HG02623 (cell line): ENCODE measurements at regions not wholly inside any gene's neighbourhood (a gene's known extent, or its start where the extent isn't known, plus 50 kb on each side); places are given as distances from the start of the nearest gene placed in this dataset.
A peak's percentile ranks its signal among the peaks of the same experiment; 100 is the strongest.

ENCODE experiments used
- ATAC-seq: cut with Tn5 transposase; IDR thresholded peaks from one replicate; pipeline ENCODE4 v1.9.1; 2021; ENCODE audit warnings: moderate library complexity; ENCODE audit not compliant: unreplicated experiment

- no peak for ATAC-seq
Observed at GRCh38 chr4:36492590-36492989, 211.2 kb downstream of the DTHD1 start.

GRCh38 chr4:36493251-36493650 lies 211.8 kb downstream of the DTHD1 start:
- ATAC-seq, result no peak

- no peak for ATAC-seq
Observed at GRCh38 chr4:36494016-36494415, 212.6 kb downstream of the DTHD1 start.

GRCh38 chr4:36494747-36495146 lies 213.3 kb downstream of the DTHD1 start:
- no peak for ATAC-seq

DNA sequence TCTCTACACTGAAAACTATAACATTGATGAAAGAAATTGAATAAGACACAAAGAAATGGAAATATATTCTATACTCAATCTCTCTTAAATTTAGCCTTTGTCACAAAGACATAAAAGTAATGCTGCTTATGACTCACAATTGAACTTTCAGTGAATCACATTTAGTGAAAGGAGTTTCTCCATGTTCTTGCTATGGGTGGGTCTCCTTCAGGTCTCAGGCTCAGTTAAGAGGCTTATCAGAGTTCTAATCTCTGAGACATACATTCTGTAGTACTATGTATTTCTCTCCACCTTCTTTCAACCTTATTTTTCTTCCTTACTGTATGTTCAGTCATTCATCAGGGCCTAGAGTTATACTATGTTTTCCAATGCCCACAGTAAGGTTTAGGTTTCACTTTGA lies 220.9 kb downstream of the DTHD1 start:
- ATAC-seq, result no peak

DNA sequence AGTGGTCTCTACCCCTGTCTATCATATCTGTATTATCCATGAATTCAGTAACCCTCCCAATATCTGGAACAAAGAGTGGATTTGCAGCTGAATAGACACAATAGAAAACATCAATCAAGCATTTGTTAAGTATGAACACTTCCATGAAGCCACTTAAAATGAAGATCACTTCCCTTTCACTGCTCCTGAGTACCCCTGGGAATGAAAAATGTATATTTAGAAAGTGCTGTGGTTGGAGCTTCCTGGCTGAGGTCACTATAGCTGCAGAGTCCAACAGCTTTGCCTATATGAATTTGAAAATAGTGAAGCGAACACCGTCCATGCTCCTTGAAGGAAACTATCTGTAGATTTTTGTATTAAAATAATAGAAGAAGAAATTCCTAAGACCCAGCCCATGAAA lies 227.0 kb downstream of the DTHD1 start:
- no peak for ATAC-seq

DNA sequence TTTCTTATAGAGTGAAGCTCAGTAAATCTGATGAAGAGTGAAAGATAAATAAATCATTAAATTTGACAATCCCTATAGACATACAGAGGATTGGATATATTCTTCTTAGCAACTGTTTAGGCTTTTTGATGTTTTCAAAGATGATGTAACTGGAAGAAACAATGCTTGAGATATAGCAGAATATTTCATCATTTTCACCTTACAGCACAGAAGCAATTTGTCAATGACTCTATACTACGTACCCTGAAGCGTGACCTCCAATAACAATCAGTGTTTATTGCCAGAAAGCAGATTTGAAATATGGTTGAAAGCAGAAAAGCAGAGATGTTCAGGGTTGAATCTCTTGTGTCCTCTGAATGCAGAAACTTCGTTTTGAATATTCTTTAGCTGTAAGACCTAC lies 228.4 kb downstream of the DTHD1 start:
- no peak for ATAC-seq

DNA sequence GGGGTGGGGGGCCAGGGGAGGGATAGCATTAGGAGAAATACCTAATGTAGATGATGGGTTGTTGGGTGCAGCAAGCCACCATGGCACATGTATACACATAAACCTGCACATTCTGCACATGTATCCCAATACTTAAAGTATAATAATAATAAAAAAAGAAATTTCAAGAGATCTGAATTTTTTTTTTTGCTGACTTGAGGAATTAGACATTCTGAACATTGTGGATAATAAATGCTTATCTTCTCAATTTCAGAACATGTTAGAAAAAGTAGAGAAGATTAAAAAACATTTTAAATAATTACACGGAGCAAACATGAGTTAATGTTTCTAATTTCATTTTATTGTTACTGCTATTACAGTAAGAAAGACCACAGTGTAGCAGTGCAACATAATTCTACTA lies 230.4 kb downstream of the DTHD1 start:
- no peak for ATAC-seq

DNA sequence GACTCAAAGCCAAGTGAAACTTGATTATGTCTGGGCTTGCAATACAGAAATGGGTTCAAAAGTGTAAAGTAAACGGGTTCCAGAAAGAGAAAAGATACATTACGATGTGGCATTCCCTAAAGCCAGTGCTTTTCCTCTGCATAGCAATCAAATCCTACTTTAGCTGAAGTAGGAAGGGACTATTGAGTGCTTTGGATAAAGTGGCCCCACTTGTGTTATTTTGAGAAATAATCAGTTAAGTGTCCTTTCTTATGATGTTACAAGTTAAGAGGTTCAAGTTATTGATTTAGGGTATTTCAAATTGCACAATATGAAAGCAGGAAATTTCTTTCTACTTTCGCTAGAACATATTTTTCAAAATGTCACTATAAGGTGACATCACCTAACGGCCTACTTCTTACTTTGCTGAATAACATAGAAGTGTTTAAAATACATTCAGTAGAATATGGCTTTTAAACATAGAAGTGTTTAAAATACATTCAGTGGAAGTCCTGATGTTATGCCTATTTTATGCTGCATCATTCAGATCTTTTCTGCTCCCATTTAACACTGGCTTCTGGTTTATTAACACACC lies 235.2 kb downstream of the DTHD1 start:
- ATAC-seq, result no peak

DNA sequence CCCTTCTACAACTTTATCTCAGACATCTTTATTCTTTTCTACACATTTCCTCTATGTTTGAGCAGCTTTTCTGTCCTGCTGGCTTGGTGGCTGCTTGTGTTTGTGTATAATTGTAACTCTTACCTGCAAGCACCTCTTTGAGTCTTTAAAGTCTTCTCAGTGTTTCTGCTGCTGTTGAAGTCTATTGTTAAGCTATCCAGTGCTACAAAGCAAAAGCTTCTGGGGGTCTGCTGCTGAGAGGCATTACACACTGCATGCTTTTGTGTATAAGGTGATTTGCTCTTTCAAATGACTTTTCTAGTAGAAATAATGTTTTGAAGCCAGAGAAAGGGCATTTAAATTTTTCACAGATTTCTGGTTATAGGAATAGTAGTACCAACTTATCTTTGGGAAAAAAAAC lies 241.8 kb downstream of the DTHD1 start:
- no peak for ATAC-seq

DNA sequence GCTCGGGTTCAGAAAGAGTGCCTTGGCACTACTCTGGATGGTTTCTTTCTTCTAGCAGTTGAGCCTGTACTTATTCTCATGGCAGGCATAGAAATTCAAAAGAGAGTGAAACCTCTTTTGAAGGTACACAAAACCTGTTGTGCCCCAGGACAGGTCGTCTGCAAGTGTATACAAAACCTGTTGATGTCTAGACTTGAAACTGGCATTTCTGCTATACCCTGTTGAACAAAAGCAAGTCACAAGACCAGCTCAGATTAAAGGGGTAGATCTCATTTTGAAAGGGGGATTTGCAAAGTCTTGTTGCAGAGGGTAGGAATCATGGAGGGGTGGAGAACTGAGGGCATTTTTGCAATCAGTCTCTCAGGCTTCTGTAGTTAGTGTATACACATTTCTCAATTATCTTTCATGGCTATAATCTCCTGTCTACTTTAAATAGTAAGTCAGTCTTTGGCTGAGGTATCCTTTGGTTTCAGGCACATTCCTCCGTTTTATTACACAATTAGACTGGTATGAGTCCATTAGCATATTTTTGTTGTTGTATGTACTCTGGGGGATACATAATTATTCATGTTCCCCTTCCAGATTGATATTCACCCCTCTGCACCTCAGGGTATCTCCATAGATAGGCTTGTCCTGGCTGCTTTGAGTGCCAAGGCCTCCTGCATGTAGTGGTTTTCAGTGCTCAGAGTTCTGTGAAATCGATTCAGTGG lies 251.4 kb downstream of the DTHD1 start:
- ATAC-seq, result no peak

DNA sequence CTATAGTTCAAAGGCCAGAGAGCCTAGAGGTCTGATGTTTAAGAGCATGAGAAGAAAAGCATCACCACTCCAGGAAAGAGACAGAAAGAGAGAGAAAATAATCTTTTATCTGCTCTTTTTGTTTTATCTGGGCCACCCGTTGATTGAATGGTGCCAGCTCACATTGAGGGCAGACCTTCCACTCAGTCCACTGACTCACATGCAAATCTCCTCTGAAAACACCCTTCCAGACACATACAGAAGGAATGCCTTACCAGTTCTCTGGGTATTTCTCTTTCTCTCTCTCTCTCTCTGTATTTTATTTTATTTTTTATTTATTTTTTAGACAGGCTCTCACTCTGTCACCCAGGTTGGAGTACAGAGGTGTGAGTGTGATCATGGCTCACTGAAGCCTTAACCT lies 252.5 kb downstream of the DTHD1 start:
- ATAC-seq, result no peak

GRCh38 chr4:36547383-36547782 lies 266.0 kb downstream of the DTHD1 start:
- no peak for ATAC-seq

GRCh38 chr4:36549252-36549651 lies 267.8 kb downstream of the DTHD1 start:
- no peak for ATAC-seq

GRCh38 chr4:36549992-36550391 lies 268.6 kb downstream of the DTHD1 start:
- ATAC-seq, result no peak

DNA sequence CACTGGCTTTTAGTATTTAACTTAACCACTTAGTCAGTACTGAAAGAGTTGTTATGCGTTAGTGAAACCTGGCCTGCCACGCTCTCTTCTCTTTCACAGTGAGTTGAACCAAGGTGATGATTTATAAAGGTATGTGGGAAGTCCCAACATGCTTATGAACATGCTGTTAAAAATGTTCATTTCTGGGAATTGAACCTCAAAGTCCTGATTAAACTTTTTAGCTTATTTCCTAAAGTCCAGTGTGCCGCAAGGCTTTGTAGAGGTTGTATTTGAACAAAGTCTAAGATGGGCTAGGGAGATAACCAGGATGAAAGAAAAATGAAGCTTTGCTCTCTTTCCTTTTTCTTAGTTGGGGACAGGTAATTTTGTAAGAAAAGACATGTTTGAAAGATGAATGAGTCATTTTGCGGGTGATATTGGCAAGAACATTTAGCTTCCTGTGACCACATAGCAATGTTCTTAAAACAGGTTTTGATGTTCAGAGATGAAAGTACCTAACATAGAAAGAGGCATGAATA lies 270.3 kb downstream of the DTHD1 start:
- peak; percentile 90 for ATAC-seq

- no peak for ATAC-seq
Observed at GRCh38 chr4:36553029-36553428, 271.6 kb downstream of the DTHD1 start.

DNA sequence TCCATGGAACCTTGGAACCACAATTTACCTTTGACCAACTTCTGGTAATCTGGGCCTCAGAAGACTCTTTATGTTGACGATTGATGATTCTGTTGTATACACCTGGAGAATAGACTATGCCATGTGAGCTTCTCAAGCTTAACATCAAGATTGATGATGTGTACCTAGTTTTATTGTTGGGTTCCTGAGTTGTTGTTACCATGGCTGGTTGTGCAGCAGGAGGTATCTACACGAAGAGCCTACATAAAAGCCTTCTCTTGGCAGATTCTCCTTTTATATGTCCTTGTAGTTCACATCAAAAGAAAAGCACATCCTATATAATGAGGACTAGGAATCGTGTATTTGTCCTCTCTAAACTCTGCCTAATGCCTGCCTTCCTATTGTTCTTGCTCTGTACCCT lies 272.0 kb downstream of the DTHD1 start:
- ATAC-seq, result no peak

DNA sequence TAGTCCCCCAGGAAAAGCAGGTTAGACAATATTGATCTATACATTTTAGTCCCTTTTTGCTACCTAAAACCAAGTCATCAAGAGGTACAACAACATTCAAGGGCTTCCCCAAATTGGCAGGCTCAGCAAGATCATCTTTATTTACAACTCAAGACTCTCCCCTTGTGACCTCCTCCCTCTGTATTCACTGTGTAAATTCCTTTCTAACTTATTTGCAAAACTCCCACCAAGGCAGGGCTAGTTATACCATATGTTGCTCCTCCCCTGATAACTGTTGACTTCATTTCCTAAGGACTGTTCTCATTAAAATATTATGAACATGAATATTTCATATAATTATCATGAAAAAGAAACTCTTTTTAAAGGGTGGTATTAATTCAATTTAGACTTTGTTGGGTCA lies 275.6 kb downstream of the DTHD1 start:
- no peak for ATAC-seq

GRCh38 chr4:36568575-36568974 lies 287.2 kb downstream of the DTHD1 start:
- no peak for ATAC-seq

GRCh38 chr4:36573441-36573840 lies 292.0 kb downstream of the DTHD1 start:
- ATAC-seq, result no peak

- ATAC-seq, result no peak
Observed at GRCh38 chr4:36574816-36575215, 293.4 kb downstream of the DTHD1 start.

DNA sequence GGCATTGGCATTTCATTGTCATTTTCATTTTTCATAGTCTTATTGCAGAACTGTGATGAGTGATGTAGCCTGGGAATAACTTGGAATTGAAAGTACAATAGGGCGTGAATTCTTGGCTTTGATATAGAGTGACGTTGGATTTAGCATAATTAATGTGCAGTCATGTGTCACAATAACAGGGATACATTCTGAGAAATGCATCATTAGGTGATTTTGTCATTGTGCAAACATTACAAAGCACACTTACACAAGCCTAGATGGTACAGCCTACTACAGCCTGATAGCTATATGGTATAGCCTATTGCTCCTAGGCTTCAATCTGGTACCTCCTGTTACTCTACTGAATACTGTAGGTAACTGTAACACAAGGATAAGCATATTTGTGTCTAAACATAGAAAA lies 300.8 kb downstream of the DTHD1 start:
- ATAC-seq, result no peak
